H1 (cell line): ENCODE measurements at regions not wholly inside any gene's neighbourhood (a gene's known extent, or its start where the extent isn't known, plus 50 kb on each side); places are given as distances from the start of the nearest gene placed in this dataset.

ENCODE experiments used
- POLR2AphosphoS5 ChIP-seq: IDR thresholded peaks from 2 replicates; pipeline ENCODE4 v1.6.1; 2011; ENCODE audit warnings: low read depth, low read length
- SAP30 ChIP-seq: fragments of 300-600 bp; sonication (generic); IDR thresholded peaks from 2 replicates; pipeline ENCODE4 v1.7.1; 2012; ENCODE audit warnings: low read length, moderate library complexity, mild to moderate bottlenecking, inconsistent platforms; ENCODE audit not compliant: insufficient read depth, insufficient replicate concordance

DNA sequence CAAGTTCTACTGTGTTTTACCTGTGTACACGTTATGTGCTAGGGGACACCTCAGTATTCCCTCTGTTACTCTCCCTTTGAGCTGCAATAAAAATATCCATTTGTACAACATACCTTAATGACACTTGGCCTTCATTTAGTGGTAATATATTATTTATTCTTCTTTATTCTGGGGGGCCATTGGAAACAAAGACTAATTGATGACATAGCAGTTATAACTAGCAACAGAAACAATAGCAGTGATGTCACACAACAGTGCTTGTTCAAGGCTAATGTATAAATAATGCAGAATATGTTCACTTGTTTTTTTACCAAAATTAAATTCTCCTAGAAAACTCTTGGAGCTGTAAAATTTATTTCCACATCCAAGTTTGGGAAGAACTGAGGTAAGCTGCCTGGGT lies 92.2 kb upstream of the FAM83B start (continued):
- TF ChIP-seq POLR2AphosphoS5 (no peak), SAP30 (no peak)
